Loucy (cell line): ENCODE measurements at regions not wholly inside any gene's neighbourhood (a gene's known extent, or its start where the extent isn't known, plus 50 kb on each side); places are given as distances from the start of the nearest gene placed in this dataset.

Experiments
- H2AFZ ChIP-seq: fragments of 200-600 bp; sonication (generic); 2 replicates; pipeline ENCODE4 v1.6.0; 2016; ENCODE audit warnings: antibody characterized with exemption, mild to moderate bottlenecking, low read length, moderate library complexity
- H3F3A ChIP-seq: fragments of 200-600 bp; 2 replicates; pipeline ENCODE4 v1.6.0; 2016; ENCODE audit warnings: antibody characterized with exemption, low read depth, mild to moderate bottlenecking
- H3K27me3 ChIP-seq: fragments of 200-600 bp; sonication (generic); 2 replicates; pipeline ENCODE4 v1.6.1; 2014; ENCODE audit warnings: low read length, mild to moderate bottlenecking; ENCODE audit not compliant: insufficient read depth, poor library complexity, severe bottlenecking
- H3K36me3 ChIP-seq: fragments of 200-600 bp; sonication (generic); 2 replicates; pipeline ENCODE4 v1.6.1; 2016; ENCODE audit warnings: low read length; ENCODE audit not compliant: insufficient read depth
- H3K4me1 ChIP-seq: fragments of 200-600 bp; sonication (generic); 2 replicates; pipeline ENCODE4 v1.5.1; 2014; ENCODE audit warnings: low read length, mild to moderate bottlenecking; ENCODE audit not compliant: insufficient read depth, poor library complexity, severe bottlenecking
- H3K4me2 ChIP-seq: fragments of 200-600 bp; sonication (generic); 2 replicates; pipeline ENCODE4 v1.6.0; 2014; ENCODE audit warnings: antibody characterized with exemption, low read length, low read depth, mild to moderate bottlenecking; ENCODE audit not compliant: poor library complexity, severe bottlenecking
- H3K4me3 ChIP-seq: fragments of 200-600 bp; sonication (generic); 2 replicates; pipeline ENCODE4 v1.5.1; 2014; ENCODE audit warnings: low read length, mild to moderate bottlenecking, mixed read lengths; ENCODE audit not compliant: poor library complexity, severe bottlenecking
- H3K79me2 ChIP-seq: fragments of 200-600 bp; sonication (generic); 2 replicates; pipeline ENCODE4 v1.6.1; 2014; ENCODE audit warnings: low read length; ENCODE audit not compliant: insufficient read depth
- H3K9ac ChIP-seq: fragments of 200-600 bp; sonication (generic); 2 replicates; pipeline ENCODE4 v1.6.0; 2014; ENCODE audit warnings: mild to moderate bottlenecking, low read depth, low read length, moderate library complexity; ENCODE audit not compliant: poor library complexity, severe bottlenecking
- H3K9me2 ChIP-seq: fragments of 200-600 bp; sonication (generic); replicated peaks from 2 replicates; pipeline ENCODE4 v1.6.1; 2016; ENCODE audit warnings: low read depth, low read length, mixed read lengths
- H3K9me3 ChIP-seq: fragments of 200-600 bp; sonication (generic); 2 replicates; pipeline ENCODE4 v1.6.1; 2014; ENCODE audit warnings: mild to moderate bottlenecking, antibody characterized with exemption, low read length, low read depth; ENCODE audit not compliant: insufficient read depth
- H4K20me1 ChIP-seq: fragments of 200-600 bp; sonication (generic); 2 replicates; pipeline ENCODE4 v1.6.0; 2014; ENCODE audit warnings: antibody characterized with exemption, low read length, mild to moderate bottlenecking; ENCODE audit not compliant: insufficient read depth, poor library complexity, severe bottlenecking
- EZH2phosphoT487 ChIP-seq: fragments of 200-600 bp; IDR thresholded peaks from 2 replicates; pipeline ENCODE4 v1.6.1; 2018; ENCODE audit warnings: antibody characterized with exemption, mild to moderate bottlenecking, moderate library complexity, borderline replicate concordance
- TF ChIP-seq, protein P1 (sequence below): fragments of 200-600 bp; sonication (generic); conservative IDR thresholded peaks from 2 replicates; pipeline ENCODE4 v1.5.1; 2014; ENCODE audit warnings: mild to moderate bottlenecking, antibody characterized with exemption, low read length

DNA sequence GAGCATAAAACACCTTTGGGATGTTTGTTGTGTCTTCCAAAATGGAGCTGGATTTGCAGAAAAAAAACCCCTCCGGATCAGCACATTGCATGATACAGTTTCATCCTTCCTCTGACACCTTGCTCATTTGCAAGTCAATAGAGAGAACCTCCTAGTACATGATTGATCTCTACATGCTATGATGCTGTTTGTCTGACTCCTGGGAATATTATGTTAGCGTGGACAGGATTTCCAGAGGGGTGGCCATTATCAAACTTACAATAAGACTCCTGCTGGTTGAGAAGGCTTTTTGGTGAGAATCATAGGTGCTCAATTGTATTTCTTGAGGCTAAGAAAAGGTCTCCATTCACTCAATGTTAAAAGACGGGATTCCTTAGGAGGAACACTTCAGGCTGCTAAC, 75.9 kb upstream of the SCEL start:
- Histone ChIP-seq H3F3A (no peaks in the 10 kb centered on the region), H3K79me2 (no peaks in the 10 kb centered on the region), H3K27me3 (no peaks in the 10 kb centered on the region), H3K4me3 (no peak overlapping the region), H3K9me2 (no peaks in the 10 kb centered on the region), H3K4me1 (no peaks in the 10 kb centered on the region), H4K20me1 (no peaks in the 10 kb centered on the region), H3K36me3 (no peaks in the 10 kb centered on the region), H3K4me2 (no peak overlapping the region), H3K9ac (no peak overlapping the region), H2AFZ (no peak overlapping the region), H3K9me3 (no peaks in the 10 kb centered on the region)
- TF ChIP-seq, protein P1, sequence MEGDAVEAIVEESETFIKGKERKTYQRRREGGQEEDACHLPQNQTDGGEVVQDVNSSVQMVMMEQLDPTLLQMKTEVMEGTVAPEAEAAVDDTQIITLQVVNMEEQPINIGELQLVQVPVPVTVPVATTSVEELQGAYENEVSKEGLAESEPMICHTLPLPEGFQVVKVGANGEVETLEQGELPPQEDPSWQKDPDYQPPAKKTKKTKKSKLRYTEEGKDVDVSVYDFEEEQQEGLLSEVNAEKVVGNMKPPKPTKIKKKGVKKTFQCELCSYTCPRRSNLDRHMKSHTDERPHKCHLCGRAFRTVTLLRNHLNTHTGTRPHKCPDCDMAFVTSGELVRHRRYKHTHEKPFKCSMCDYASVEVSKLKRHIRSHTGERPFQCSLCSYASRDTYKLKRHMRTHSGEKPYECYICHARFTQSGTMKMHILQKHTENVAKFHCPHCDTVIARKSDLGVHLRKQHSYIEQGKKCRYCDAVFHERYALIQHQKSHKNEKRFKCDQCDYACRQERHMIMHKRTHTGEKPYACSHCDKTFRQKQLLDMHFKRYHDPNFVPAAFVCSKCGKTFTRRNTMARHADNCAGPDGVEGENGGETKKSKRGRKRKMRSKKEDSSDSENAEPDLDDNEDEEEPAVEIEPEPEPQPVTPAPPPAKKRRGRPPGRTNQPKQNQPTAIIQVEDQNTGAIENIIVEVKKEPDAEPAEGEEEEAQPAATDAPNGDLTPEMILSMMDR, result no peak
- TF ChIP-seq EZH2phosphoT487, result no peak

DNA sequence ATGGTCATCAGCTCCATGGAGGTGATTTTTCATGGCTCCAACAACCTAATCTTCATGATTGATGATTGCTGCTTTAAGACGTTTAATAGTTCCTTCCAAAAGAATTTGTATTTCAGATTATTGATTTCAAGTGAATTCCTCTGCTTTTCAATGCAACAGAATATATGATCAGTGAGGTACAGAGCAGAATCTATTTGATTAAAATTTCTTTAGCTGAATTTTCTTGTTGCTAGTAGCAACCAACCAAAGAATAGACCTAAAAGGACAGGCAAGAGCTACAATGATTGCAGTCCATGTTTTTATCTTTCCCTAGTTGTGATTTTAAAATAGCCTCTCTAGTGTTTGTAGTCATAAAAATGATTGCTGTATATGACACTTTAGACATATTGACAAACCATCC, 76.8 kb upstream of the SCEL start:
- Histone ChIP-seq H3K79me2 (no peaks in the 10 kb centered on the region), H3K9ac (no peak overlapping the region), H3K4me2 (no peak overlapping the region), H4K20me1 (no peaks in the 10 kb centered on the region), H3K27me3 (no peaks in the 10 kb centered on the region), H3F3A (no peaks in the 10 kb centered on the region), H3K4me1 (no peaks in the 10 kb centered on the region), H3K4me3 (no peak overlapping the region), H3K9me3 (no peaks in the 10 kb centered on the region), H3K36me3 (no peaks in the 10 kb centered on the region), H3K9me2 (no peaks in the 10 kb centered on the region), H2AFZ (no peak overlapping the region)
- TF ChIP-seq, protein P1, result no peak
- TF ChIP-seq EZH2phosphoT487, result no peak

DNA sequence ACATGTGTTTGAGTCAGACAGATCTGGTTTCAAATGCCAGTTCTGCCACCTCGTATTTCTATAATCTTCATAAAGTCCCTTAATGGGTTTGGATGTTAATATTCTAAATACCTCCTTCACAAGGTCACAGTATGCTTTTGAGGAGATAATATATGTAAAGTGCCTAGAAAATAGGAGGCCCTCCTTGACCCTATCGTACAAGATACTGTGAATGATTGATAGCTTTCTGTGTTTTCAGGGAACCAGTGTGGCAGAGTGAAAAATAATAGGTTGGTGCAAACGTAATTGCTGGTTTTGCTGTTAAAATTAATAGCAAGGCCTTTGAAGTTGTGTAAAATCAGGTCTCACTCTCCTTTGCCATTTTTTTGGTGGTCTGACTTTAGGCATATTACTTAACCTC, 77.5 kb upstream of the SCEL start:
- no peak for TF ChIP-seq EZH2phosphoT487
- TF ChIP-seq, protein P1, result no peak
- H2AFZ ChIP-seq, result no peak overlapping the region
- no peaks in the 10 kb centered on the region for H4K20me1 ChIP-seq
- no peaks in the 10 kb centered on the region for H3K9me2 ChIP-seq
- H3K4me2 ChIP-seq, result no peak overlapping the region
- no peaks in the 10 kb centered on the region for H3F3A ChIP-seq
- H3K9ac ChIP-seq, result no peak overlapping the region
- H3K36me3 ChIP-seq, result no peaks in the 10 kb centered on the region
- no peaks in the 10 kb centered on the region for H3K4me1 ChIP-seq
- H3K27me3 ChIP-seq, result no peaks in the 10 kb centered on the region
- H3K9me3 ChIP-seq, result no peaks in the 10 kb centered on the region
- no peaks in the 10 kb centered on the region for H3K79me2 ChIP-seq
- no peak overlapping the region for H3K4me3 ChIP-seq
